Panc1 (cell line): ENCODE measurements at regions not wholly inside any gene's neighbourhood (a gene's known extent, or its start where the extent isn't known, plus 50 kb on each side); places are given as distances from the start of the nearest gene placed in this dataset.

Experiments used
- ATAC-seq: fragments of 200-7000 bp; cut with Tn5 transposase; 2 replicates; pipeline ENCODE4 v1.9.1; 2020; ENCODE audit warnings: mild to moderate bottlenecking, moderate library complexity
- BruUV-seq: library from RNA; stranded (reverse); fragments of 400-500 nt; replicated peaks from 2 replicates; lab custom pipeline; 2021; lab: Mats Ljungman, UMichigan
- CTCF ChIA-PET: fragments of 300-600 bp; sonication (Branson Sonifier 250); formaldehyde crosslinking; loops from one replicate; lab custom pipeline; 2022; ENCODE audit warnings: antibody characterized with exemption; lab: Charles Lee
- POLR2A ChIA-PET: fragments of 300-600 bp; sonication (Branson Sonifier 250); formaldehyde crosslinking; loops from one replicate; lab custom pipeline; 2022; ENCODE audit warnings: antibody characterized with exemption; lab: Charles Lee
- DNase-seq: peaks from one replicate; pipeline ENCODE4 v3.0.0-alpha.2; 2010; ENCODE audit warnings: low read depth, low spot score
- H3K27ac ChIP-seq: 2 replicates; pipeline ENCODE4 v1.5.1; 2011; ENCODE audit warnings: mild to moderate bottlenecking, low read length, inconsistent platforms
- H3K27me3 ChIP-seq: fragments of 200-500 bp; sonication (Bioruptor generic); 2 replicates; pipeline ENCODE4 v1.6.0; 2014; ENCODE audit warnings: low read length, inconsistent platforms; ENCODE audit not compliant: control insufficient read depth, insufficient read depth
- H3K36me3 ChIP-seq: fragments of 200-500 bp; sonication (Bioruptor generic); 2 replicates; pipeline ENCODE4 v1.5.1; 2014; ENCODE audit warnings: inconsistent platforms, mild to moderate bottlenecking, low read length, moderate library complexity; ENCODE audit not compliant: control insufficient read depth, insufficient read depth
- H3K4me1 ChIP-seq: 2 replicates; pipeline ENCODE4 v1.5.1; 2011; ENCODE audit warnings: inconsistent platforms, mild to moderate bottlenecking, low read length, moderate library complexity; ENCODE audit not compliant: control insufficient read depth, insufficient read depth
- H3K4me3 ChIP-seq, 2 experiments: 2 replicates each; pipeline ENCODE4 v1.5.1; 2011 to 2012; ENCODE audit warnings: low read depth in 2 of 2, low read length in 2 of 2, mild to moderate bottlenecking in 2 of 2, inconsistent platforms in 1 of 2, moderate library complexity in 1 of 2
- H3K9me3 ChIP-seq: fragments of 200-500 bp; sonication (Bioruptor generic); 2 replicates; pipeline ENCODE4 v1.5.1; 2014; ENCODE audit warnings: low read depth, mild to moderate bottlenecking, inconsistent platforms, low read length, moderate library complexity; ENCODE audit not compliant: control insufficient read depth, insufficient read depth
- POLR2AphosphoS5 ChIP-seq: IDR thresholded peaks from 2 replicates; pipeline ENCODE4 v1.6.1; 2012; ENCODE audit warnings: mild to moderate bottlenecking, low read depth, low read length, moderate library complexity
- SIN3A ChIP-seq: IDR thresholded peaks from 2 replicates; pipeline ENCODE4 v1.6.1; 2012; ENCODE audit warnings: low read depth, mild to moderate bottlenecking, low read length, moderate library complexity, borderline replicate concordance; ENCODE audit not compliant: insufficient read depth
- TCF7L2 ChIP-seq: IDR thresholded peaks from 2 replicates; pipeline ENCODE4 v1.6.1; 2011; ENCODE audit warnings: mild to moderate bottlenecking, low read depth, low read length, inconsistent platforms
- in situ Hi-C: cut with HindIII; loops from 2 replicates; pipeline ENCODE4 v1.10.0; 2016; ENCODE audit warnings: low sequenced_read_pairs, low pct_unique_long_range_greater_than_20kb
- intact Hi-C: fragments of 100-400 bp; cut with micrococcal nuclease; formaldehyde crosslinking; loops from one replicate; pipeline ENCODE4 v1.10.0; 2022; ENCODE audit not compliant: unreplicated experiment
- TF ChIP-seq, protein P1 (sequence below), 2 experiments: IDR thresholded peaks; 2 replicates each; pipeline ENCODE4 v1.6.1; 2011 to 2012; ENCODE audit warnings: low read depth in 2 of 2, control low read depth in 1 of 2, low read length in 1 of 2, mild to moderate bottlenecking in 1 of 2, moderate library complexity in 1 of 2; ENCODE audit not compliant: insufficient read depth in 1 of 2
- TF ChIP-seq, protein P2 (sequence below): fragments of 450-650 bp; IDR thresholded peaks from 2 replicates; pipeline ENCODE4 v1.5.1; 2017; ENCODE audit warnings: mild to moderate bottlenecking

DNA sequence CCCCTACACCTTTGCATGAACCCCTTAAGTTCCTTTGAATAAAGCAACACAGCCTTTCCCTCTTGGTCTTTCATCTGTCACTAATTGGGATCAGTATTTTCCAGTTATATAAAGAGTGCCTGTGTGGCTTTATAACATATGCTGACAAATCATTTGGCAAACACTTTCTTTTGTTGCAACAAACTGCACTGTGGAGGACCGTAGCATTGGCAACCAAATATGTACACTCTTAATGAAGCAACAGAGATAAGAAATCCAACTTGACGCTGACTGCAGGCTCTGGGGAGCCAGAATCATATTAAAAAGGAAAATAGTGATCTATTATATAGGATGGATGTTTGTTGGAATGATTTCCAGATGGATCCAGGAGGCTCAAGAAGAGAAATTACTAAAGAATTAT, 120.1 kb upstream of the PRICKLE2 start:
- H3K9me3 ChIP-seq: no peaks in the 10 kb centered on the region
- no peaks in the 10 kb centered on the region for H3K4me1 ChIP-seq
- in situ Hi-C loops: no loop called here
- no peaks in the 10 kb centered on the region for H3K27me3 ChIP-seq
- H3K36me3 ChIP-seq: no peaks in the 10 kb centered on the region
- TF ChIP-seq POLR2AphosphoS5 (no peak), TCF7L2 (no peak), SIN3A (no peak)
- TF ChIP-seq, protein P1, sequence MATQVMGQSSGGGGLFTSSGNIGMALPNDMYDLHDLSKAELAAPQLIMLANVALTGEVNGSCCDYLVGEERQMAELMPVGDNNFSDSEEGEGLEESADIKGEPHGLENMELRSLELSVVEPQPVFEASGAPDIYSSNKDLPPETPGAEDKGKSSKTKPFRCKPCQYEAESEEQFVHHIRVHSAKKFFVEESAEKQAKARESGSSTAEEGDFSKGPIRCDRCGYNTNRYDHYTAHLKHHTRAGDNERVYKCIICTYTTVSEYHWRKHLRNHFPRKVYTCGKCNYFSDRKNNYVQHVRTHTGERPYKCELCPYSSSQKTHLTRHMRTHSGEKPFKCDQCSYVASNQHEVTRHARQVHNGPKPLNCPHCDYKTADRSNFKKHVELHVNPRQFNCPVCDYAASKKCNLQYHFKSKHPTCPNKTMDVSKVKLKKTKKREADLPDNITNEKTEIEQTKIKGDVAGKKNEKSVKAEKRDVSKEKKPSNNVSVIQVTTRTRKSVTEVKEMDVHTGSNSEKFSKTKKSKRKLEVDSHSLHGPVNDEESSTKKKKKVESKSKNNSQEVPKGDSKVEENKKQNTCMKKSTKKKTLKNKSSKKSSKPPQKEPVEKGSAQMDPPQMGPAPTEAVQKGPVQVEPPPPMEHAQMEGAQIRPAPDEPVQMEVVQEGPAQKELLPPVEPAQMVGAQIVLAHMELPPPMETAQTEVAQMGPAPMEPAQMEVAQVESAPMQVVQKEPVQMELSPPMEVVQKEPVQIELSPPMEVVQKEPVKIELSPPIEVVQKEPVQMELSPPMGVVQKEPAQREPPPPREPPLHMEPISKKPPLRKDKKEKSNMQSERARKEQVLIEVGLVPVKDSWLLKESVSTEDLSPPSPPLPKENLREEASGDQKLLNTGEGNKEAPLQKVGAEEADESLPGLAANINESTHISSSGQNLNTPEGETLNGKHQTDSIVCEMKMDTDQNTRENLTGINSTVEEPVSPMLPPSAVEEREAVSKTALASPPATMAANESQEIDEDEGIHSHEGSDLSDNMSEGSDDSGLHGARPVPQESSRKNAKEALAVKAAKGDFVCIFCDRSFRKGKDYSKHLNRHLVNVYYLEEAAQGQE (IDR thresholded peaks at IDR 0.05; ENCODE audit: insufficient read depth in 1 of 2, low read depth in 2 of 2, low read length in 1 of 2): no peak
- TF ChIP-seq, protein P2, sequence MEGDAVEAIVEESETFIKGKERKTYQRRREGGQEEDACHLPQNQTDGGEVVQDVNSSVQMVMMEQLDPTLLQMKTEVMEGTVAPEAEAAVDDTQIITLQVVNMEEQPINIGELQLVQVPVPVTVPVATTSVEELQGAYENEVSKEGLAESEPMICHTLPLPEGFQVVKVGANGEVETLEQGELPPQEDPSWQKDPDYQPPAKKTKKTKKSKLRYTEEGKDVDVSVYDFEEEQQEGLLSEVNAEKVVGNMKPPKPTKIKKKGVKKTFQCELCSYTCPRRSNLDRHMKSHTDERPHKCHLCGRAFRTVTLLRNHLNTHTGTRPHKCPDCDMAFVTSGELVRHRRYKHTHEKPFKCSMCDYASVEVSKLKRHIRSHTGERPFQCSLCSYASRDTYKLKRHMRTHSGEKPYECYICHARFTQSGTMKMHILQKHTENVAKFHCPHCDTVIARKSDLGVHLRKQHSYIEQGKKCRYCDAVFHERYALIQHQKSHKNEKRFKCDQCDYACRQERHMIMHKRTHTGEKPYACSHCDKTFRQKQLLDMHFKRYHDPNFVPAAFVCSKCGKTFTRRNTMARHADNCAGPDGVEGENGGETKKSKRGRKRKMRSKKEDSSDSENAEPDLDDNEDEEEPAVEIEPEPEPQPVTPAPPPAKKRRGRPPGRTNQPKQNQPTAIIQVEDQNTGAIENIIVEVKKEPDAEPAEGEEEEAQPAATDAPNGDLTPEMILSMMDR: no peak
- DNase-seq (no peak), ATAC-seq (no peak)
- no TSS peak for BruUV-seq
- intact Hi-C loops: no loop called here
- no peak overlapping the region for H3K4me3 ChIP-seq
- POLR2A ChIA-PET: no interaction called here
- CTCF ChIA-PET: no interaction called here
- no peak overlapping the region for H3K27ac ChIP-seq

DNA sequence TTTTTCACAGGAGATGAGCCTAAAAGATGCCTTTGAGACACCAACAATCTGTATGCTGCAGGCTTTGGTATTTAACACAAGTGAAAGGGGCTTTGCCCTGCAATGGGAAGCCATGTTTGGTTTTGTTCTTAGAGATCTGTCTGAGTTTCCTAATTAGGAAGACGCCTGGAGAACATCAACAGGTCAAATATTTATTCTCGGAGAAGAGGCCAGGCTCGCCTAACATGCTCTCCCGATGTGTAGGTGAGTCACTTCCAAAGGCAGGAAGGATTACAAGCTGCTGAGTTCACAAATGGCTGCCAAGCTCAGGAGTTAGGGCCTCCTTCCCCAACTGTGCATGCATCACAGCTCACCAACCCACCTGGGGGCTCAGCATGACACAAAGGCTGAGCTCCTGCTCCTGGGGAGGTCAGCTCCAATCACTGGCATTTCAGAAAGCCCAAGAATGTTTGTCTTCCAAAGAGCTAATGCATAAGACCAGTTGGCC, 119.5 kb upstream of the PRICKLE2 start:
- ATAC-seq (no peak), DNase-seq (no peak)
- ChIA-PET CTCF (no interaction called here), POLR2A (no interaction called here)
- intact Hi-C loops: no loop called here
- TF ChIP-seq, protein P1 (IDR thresholded peaks at IDR 0.05; ENCODE audit: insufficient read depth in 1 of 2, low read depth in 2 of 2, low read length in 1 of 2): no peak
- TF ChIP-seq, protein P2: no peak
- TF ChIP-seq POLR2AphosphoS5: no peak
- no peak for TF ChIP-seq TCF7L2
- TF ChIP-seq SIN3A: no peak
- no peaks in the 10 kb centered on the region for H3K4me1 ChIP-seq
- no peak overlapping the region for H3K27ac ChIP-seq
- no peaks in the 10 kb centered on the region for H3K36me3 ChIP-seq
- BruUV-seq: no TSS peak
- no peak overlapping the region for H3K4me3 ChIP-seq
- in situ Hi-C loops: no loop called here
- H3K27me3 ChIP-seq: no peaks in the 10 kb centered on the region
- H3K9me3 ChIP-seq: no peaks in the 10 kb centered on the region
